WTC11 (cell line): ENCODE measurements at regions not wholly inside any gene's neighbourhood (a gene's known extent, or its start where the extent isn't known, plus 50 kb on each side); places are given as distances from the start of the nearest gene placed in this dataset.
A peak's percentile ranks its signal among the peaks of the same experiment; 100 is the strongest.
"Not testable (repeated sequence)": the region's sequence is repeated elsewhere in the genome, so short reads cannot be mapped to it uniquely, and the experiment has no call there.

Source experiments
- ATAC-seq: fragments of 200-7000 bp; cut with Tn5 transposase; 2 replicates; pipeline ENCODE4 v1.10.0; 2021; ENCODE audit warnings: mild to moderate bottlenecking, moderate library complexity
- CTCF ChIA-PET: fragments of 300-600 bp; sonication (Branson Sonifier 250); formaldehyde crosslinking; loops from one replicate; lab custom pipeline; 2021; ENCODE audit warnings: antibody characterized with exemption; lab: Charles Lee
- POLR2A ChIA-PET: fragments of 350-600 bp; sonication (Branson Sonifier 250); formaldehyde crosslinking; loops from one replicate; lab custom pipeline; 2021; ENCODE audit warnings: antibody characterized with exemption; lab: Charles Lee
- DNase-seq: peaks from one replicate; pipeline ENCODE4 v3.0.0; 2021; ENCODE audit warnings: low spot score
- H3K27ac Mint-ChIP-seq: 2 replicates; pipeline ENCODE4 v1.8.0; 2021; ENCODE audit warnings: mixed read lengths
- H3K27me3 Mint-ChIP-seq: 2 replicates; pipeline ENCODE4 v1.8.0; 2021; ENCODE audit warnings: low read depth, mild to moderate bottlenecking, moderate library complexity, mixed read lengths
- H3K36me3 Mint-ChIP-seq: 2 replicates; pipeline ENCODE4 v1.8.0; 2021; ENCODE audit warnings: mixed read lengths
- H3K4me1 Mint-ChIP-seq: 2 replicates; pipeline ENCODE4 v1.8.0; 2022; ENCODE audit warnings: mixed read lengths
- H3K4me3 Mint-ChIP-seq: 2 replicates; pipeline ENCODE4 v1.8.0; 2021; ENCODE audit warnings: mild to moderate bottlenecking, moderate library complexity, mixed read lengths
- H3K9me3 Mint-ChIP-seq: 2 replicates; pipeline ENCODE4 v1.8.0; 2021; ENCODE audit warnings: mixed read lengths
- FOXK1 ChIP-seq: sonication (generic); formaldehyde crosslinking; IDR thresholded peaks from 2 replicates; pipeline ENCODE4 v1.8.0; 2022; ENCODE audit warnings: mild to moderate bottlenecking, moderate library complexity, missing genetic modification reagents
- FOXP1 ChIP-seq: sonication (generic); formaldehyde crosslinking; IDR thresholded peaks from 2 replicates; pipeline ENCODE4 v1.8.0; 2022; ENCODE audit warnings: missing genetic modification reagents, mild to moderate bottlenecking, moderate library complexity, borderline replicate concordance
- GABPB1 ChIP-seq: sonication (generic); formaldehyde crosslinking; IDR thresholded peaks from 2 replicates; pipeline ENCODE4 v1.8.1; 2023; ENCODE audit warnings: mild to moderate bottlenecking, missing genetic modification reagents
- JUN ChIP-seq: sonication (generic); formaldehyde crosslinking; IDR thresholded peaks from 2 replicates; pipeline ENCODE4 v1.8.0; 2023; ENCODE audit warnings: mild to moderate bottlenecking, missing genetic modification reagents
- MXD4 ChIP-seq: fragments of 250-450 bp; sonication (Bioruptor Pico); IDR thresholded peaks from 2 replicates; pipeline ENCODE4 v1.8.0; 2021; ENCODE audit warnings: mild to moderate bottlenecking, moderate library complexity, borderline replicate concordance
- NFE2L1 ChIP-seq: sonication (generic); formaldehyde crosslinking; IDR thresholded peaks from 2 replicates; pipeline ENCODE4 v1.8.1; 2023; ENCODE audit warnings: missing genetic modification reagents
- NR3C1 ChIP-seq: sonication (generic); formaldehyde crosslinking; conservative IDR thresholded peaks from 2 replicates; pipeline ENCODE4 v1.8.1; 2023; ENCODE audit warnings: low read depth, mild to moderate bottlenecking, missing genetic modification reagents
- ZNF317 ChIP-seq: sonication (generic); formaldehyde crosslinking; IDR thresholded peaks from 2 replicates; pipeline ENCODE4 v1.8.1; 2023; ENCODE audit warnings: low read depth, mild to moderate bottlenecking, moderate library complexity, missing genetic modification reagents, borderline replicate concordance
- ZNF423 ChIP-seq: fragments of 250-450 bp; sonication (Bioruptor Pico); IDR thresholded peaks from 2 replicates; pipeline ENCODE4 v2.1.2; 2022; ENCODE audit warnings: mild to moderate bottlenecking, moderate library complexity
- TF ChIP-seq, protein P1 (sequence below): sonication (generic); formaldehyde crosslinking; IDR thresholded peaks from 2 replicates; pipeline ENCODE4 v1.8.1; 2023; ENCODE audit warnings: mild to moderate bottlenecking, moderate library complexity, missing genetic modification reagents
- TF ChIP-seq, protein P2 (sequence below): sonication (generic); formaldehyde crosslinking; IDR thresholded peaks from 2 replicates; pipeline ENCODE4 v1.8.0; 2022; ENCODE audit warnings: mild to moderate bottlenecking, missing genetic modification reagents
- TF ChIP-seq, protein P3 (sequence below): fragments of 250-450 bp; sonication (Bioruptor Pico); IDR thresholded peaks from 2 replicates; pipeline ENCODE4 v1.8.0; 2021; ENCODE audit warnings: mild to moderate bottlenecking
- TF ChIP-seq, protein P4 (sequence below): sonication (generic); formaldehyde crosslinking; IDR thresholded peaks from 2 replicates; pipeline ENCODE4 v1.8.1; 2022; ENCODE audit warnings: mild to moderate bottlenecking, missing genetic modification reagents, moderate library complexity, borderline replicate concordance

DNA sequence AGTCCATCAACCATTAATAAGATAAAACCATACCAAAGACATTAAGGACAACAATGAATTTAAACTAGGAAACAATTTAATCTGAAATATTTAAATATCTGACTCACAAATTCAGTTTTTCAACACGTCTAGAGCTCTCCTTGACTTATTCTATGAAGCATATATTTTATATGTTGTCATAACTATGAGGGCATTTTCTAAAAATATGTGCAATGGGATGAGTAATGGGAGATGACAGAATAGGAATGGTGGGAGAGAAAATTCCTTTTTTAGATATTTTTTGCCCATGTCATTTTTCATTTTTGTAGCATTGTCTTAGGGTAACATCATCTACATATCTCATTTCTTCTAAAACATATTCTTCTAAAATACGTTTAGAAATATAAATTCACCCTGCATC lies 79.2 kb upstream of the CDH2 start:
- CTCF ChIA-PET = no interaction called here
- Mint-ChIP-seq H3K36me3 (no peaks in the 10 kb centered on the region), H3K4me3 (no peak overlapping the region), H3K9me3 (no peaks in the 10 kb centered on the region), H3K27me3 (no peaks in the 10 kb centered on the region), H3K4me1 (peaks cover 7% of the 10 kb centered on the region), H3K27ac (no peak overlapping the region)
- DNase-seq (no peak), ATAC-seq (no peak)
- POLR2A ChIA-PET = no interaction called here
- TF ChIP-seq ZNF317 (no peak), GABPB1 (CRISPR knock-in tag) (no peak), JUN (CRISPR knock-in tag) (no peak), NR3C1 (CRISPR knock-in tag) (no peak)
- TF ChIP-seq, protein P1, sequence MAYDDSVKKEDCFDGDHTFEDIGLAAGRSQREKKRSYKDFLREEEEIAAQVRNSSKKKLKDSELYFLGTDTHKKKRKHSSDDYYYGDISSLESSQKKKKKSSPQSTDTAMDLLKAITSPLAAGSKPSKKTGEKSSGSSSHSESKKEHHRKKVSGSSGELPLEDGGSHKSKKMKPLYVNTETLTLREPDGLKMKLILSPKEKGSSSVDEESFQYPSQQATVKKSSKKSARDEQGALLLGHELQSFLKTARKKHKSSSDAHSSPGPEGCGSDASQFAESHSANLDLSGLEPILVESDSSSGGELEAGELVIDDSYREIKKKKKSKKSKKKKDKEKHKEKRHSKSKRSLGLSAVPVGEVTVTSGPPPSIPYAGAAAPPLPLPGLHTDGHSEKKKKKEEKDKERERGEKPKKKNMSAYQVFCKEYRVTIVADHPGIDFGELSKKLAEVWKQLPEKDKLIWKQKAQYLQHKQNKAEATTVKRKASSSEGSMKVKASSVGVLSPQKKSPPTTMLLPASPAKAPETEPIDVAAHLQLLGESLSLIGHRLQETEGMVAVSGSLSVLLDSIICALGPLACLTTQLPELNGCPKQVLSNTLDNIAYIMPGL = no peak
- TF ChIP-seq, protein P2, sequence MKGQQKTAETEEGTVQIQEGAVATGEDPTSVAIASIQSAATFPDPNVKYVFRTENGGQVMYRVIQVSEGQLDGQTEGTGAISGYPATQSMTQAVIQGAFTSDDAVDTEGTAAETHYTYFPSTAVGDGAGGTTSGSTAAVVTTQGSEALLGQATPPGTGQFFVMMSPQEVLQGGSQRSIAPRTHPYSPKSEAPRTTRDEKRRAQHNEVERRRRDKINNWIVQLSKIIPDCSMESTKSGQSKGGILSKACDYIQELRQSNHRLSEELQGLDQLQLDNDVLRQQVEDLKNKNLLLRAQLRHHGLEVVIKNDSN (CRISPR knock-in tag) = no peak
- TF ChIP-seq, protein P3, sequence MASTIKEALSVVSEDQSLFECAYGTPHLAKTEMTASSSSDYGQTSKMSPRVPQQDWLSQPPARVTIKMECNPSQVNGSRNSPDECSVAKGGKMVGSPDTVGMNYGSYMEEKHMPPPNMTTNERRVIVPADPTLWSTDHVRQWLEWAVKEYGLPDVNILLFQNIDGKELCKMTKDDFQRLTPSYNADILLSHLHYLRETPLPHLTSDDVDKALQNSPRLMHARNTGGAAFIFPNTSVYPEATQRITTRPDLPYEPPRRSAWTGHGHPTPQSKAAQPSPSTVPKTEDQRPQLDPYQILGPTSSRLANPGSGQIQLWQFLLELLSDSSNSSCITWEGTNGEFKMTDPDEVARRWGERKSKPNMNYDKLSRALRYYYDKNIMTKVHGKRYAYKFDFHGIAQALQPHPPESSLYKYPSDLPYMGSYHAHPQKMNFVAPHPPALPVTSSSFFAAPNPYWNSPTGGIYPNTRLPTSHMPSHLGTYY (CRISPR knock-in tag) = no peak

DNA sequence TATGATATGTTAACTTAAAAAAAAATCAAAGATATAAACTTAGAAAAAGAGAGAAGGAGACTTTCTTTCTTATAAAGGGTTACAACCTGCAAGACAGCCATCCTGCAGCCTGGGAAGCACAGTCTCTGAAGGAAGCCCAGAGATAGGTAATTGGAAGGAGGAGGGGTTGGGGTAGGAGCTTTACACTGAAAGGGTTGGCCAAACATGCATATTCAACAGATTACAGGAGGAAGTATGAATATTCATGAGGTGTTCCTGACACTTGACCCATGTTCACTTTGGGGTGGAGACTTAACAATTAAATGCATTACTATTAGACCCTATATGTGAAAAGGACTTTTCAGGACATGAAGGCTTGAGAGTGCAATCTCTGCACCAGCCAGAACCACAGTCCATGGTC lies 71.7 kb upstream of the CDH2 start:
- CTCF ChIA-PET = no interaction called here
- Mint-ChIP-seq H3K36me3 (peaks cover 5% of the 10 kb centered on the region; the same call in 1 of the 2 replicates), H3K4me3 (no peak overlapping the region), H3K27me3 (no peaks in the 10 kb centered on the region), H3K4me1 (0 out of 2 replicates have a peak, but pooled peaks cover 5% of the 10 kb centered on the region), H3K27ac (no peak overlapping the region), H3K9me3 (no peaks in the 10 kb centered on the region)
- ATAC-seq = peak; percentile 88
- POLR2A ChIA-PET = interaction anchor here (0.6 kb wide), 1 partner anchor 178 kb away, joined by 3 read pairs; no protein-coding TSS in a partner anchor
- DNase-seq = no peak
- no peak for TF ChIP-seq NFE2L1 (CRISPR knock-in tag)
- no peak for TF ChIP-seq ZNF423 (CRISPR knock-in tag)
- TF ChIP-seq, protein P4, sequence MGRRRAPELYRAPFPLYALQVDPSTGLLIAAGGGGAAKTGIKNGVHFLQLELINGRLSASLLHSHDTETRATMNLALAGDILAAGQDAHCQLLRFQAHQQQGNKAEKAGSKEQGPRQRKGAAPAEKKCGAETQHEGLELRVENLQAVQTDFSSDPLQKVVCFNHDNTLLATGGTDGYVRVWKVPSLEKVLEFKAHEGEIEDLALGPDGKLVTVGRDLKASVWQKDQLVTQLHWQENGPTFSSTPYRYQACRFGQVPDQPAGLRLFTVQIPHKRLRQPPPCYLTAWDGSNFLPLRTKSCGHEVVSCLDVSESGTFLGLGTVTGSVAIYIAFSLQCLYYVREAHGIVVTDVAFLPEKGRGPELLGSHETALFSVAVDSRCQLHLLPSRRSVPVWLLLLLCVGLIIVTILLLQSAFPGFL (CRISPR knock-in tag) = no peak
- no peak for TF ChIP-seq MXD4 (CRISPR knock-in tag)
- TF ChIP-seq, protein P1 = no peak

DNA sequence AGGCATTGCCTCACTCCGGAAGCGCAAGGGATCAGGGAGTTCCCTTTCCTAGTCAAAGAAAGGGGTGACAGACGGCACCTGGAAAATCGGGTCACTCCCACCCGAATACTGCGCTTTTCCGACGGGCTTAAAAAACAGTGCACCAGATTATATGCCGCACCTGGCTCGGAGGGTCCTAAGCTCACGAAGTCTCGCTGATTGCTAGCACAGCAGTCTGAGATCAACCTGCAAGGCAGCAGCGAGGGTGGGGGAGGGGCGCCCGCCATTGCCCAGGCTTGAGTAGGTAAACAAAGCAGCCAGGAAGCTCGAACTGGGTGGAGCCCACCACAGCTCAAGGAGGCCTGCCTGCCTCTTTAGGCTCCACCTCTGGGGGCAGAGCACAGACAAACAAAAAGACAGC lies 63.7 kb upstream of the CDH2 start:
- POLR2A ChIA-PET = interaction anchor here (0.7 kb wide), 1 partner anchor 64 kb away, joined by 3 read pairs; the partner anchor contains the start of gene CDH2
- peaks cover 17% of the 10 kb centered on the region for H3K36me3 Mint-ChIP-seq
- peak overlapping the region; percentile 75 for H3K4me3 Mint-ChIP-seq
- peak overlapping the region; percentile 95 for H3K27ac Mint-ChIP-seq
- H3K4me1 Mint-ChIP-seq, H3K9me3 Mint-ChIP-seq: not testable (repeated sequence)
- TF ChIP-seq FOXK1 (CRISPR knock-in tag) (peak; percentile 84), FOXP1 (CRISPR knock-in tag) (peak; percentile 45; the same call in 1 of the 2 replicates)
- TF ChIP-seq, all 79 proteins: peak for 2; not testable (repeated sequence) for 77
- CTCF ChIA-PET, H3K27me3 Mint-ChIP-seq, ATAC-seq: not testable (repeated sequence)
- peak; percentile 73 for DNase-seq
